CD4-positive, alpha-beta T cell (primary cell): ENCODE measurements at regions not wholly inside any gene's neighbourhood (a gene's known extent, or its start where the extent isn't known, plus 50 kb on each side); places are given as distances from the start of the nearest gene placed in this dataset.
"Not testable (repeated sequence)": the region's sequence is repeated elsewhere in the genome, so short reads cannot be mapped to it uniquely, and the experiment has no call there.

Source experiments
- ATAC-seq: fragments of 200-7000 bp; cut with Tn5 transposase; one replicate; pipeline ENCODE4 v1.10.0; 2022; ENCODE audit warnings: mild to moderate bottlenecking; ENCODE audit not compliant: poor library complexity
- CTCF ChIA-PET: fragments of 350-600 bp; sonication (Branson Sonifier 250); formaldehyde crosslinking; loops from one replicate; lab custom pipeline; 2021; ENCODE audit warnings: antibody characterized with exemption, inconsistent platforms; lab: Charles Lee
- POLR2A ChIA-PET: fragments of 350-600 bp; sonication (Branson Sonifier 250); formaldehyde crosslinking; loops from one replicate; lab custom pipeline; 2021; ENCODE audit warnings: antibody characterized with exemption, inconsistent platforms; lab: Charles Lee
- DNase-seq, 14 experiments: peaks; one replicate each; pipeline ENCODE4 v3.0.0-alpha.2; 2013 to 2020; ENCODE audit warnings: mixed read lengths in 2 of 14
- H3K27ac ChIP-seq, 2 donors: one replicate each; pipeline versions ENCODE4 v1.5.1 to v1.7.0; 2013; ENCODE audit warnings: low read length in 2 of 2, low read depth in 1 of 2, mild to moderate bottlenecking in 1 of 2
- H3K27me3 ChIP-seq, 2 experiments: 1 replicate in 1 of 2; 2 replicates in 1 of 2; pipeline versions ENCODE4 v1.6.1 to v1.7.0; 2013; ENCODE audit warnings: low read length in 2 of 2, control low read depth in 1 of 2, mild to moderate bottlenecking in 1 of 2, moderate library complexity in 1 of 2; ENCODE audit not compliant: insufficient read depth in 2 of 2, control insufficient read depth in 1 of 2
- H3K36me3 ChIP-seq: one replicate; pipeline ENCODE4 v1.6.1; 2013; ENCODE audit warnings: low read length, control low read depth; ENCODE audit not compliant: insufficient read depth
- H3K4me1 ChIP-seq: one replicate; pipeline ENCODE4 v1.6.1; 2013; ENCODE audit warnings: low read length, control low read depth; ENCODE audit not compliant: insufficient read depth
- H3K4me3 ChIP-seq: one replicate; pipeline ENCODE4 v1.5.1; 2013; ENCODE audit warnings: mild to moderate bottlenecking, low read length, moderate library complexity
- H3K9me3 ChIP-seq, 2 experiments: 1 replicate in 1 of 2; 2 replicates in 1 of 2; pipeline versions ENCODE4 v1.6.1 to v1.7.0; 2013; ENCODE audit warnings: low read length in 2 of 2, mild to moderate bottlenecking in 2 of 2, control low read depth in 1 of 2, moderate library complexity in 1 of 2; ENCODE audit not compliant: control insufficient read depth in 1 of 2, insufficient read depth in 1 of 2
- H3K27ac Mint-ChIP-seq: one replicate; pipeline ENCODE4 v1.8.0; 2020; ENCODE audit warnings: mixed read lengths
- H3K27me3 Mint-ChIP-seq: one replicate; pipeline ENCODE4 v1.8.0; 2021; ENCODE audit warnings: mixed read lengths
- H3K36me3 Mint-ChIP-seq: one replicate; pipeline ENCODE4 v1.8.0; 2021; ENCODE audit warnings: low read depth, mixed read lengths
- H3K4me1 Mint-ChIP-seq: one replicate; pipeline ENCODE4 v1.8.0; 2021; ENCODE audit warnings: low read depth, mixed read lengths
- H3K4me3 Mint-ChIP-seq: one replicate; pipeline ENCODE4 v1.8.0; 2020; ENCODE audit warnings: mild to moderate bottlenecking, mixed read lengths
- H3K9me3 Mint-ChIP-seq: one replicate; pipeline ENCODE4 v1.8.0; 2020; ENCODE audit warnings: mixed read lengths
- CTCF ChIP-seq: fragments of 200-600 bp; IDR thresholded peaks from one replicate; pipeline ENCODE4 v1.8.0; 2022; ENCODE audit warnings: antibody characterized with exemption, mild to moderate bottlenecking
- intact Hi-C, 2 experiments: fragments of 100-400 bp; cut with DNase I in 1 of 2; cut with micrococcal nuclease in 1 of 2; formaldehyde crosslinking; loops; one replicate each; pipeline versions ENCODE4 v1.15.1 to v1.9.0; 2023 to 2025; cut with DNase I, micrococcal nuclease

- Mint-ChIP-seq H3K4me3 (no peak overlapping the region), H3K9me3 (peaks cover 16% of the 10 kb centered on the region), H3K4me1 (no peaks in the 10 kb centered on the region), H3K27me3 (no peaks in the 10 kb centered on the region), H3K27ac (no peak overlapping the region), H3K36me3 (no peaks in the 10 kb centered on the region)
- Histone ChIP-seq H3K4me3 (no peak overlapping the region), H3K27ac (no peak overlapping the region), H3K4me1 (no peaks in the 10 kb centered on the region), H3K36me3 (no peaks in the 10 kb centered on the region), H3K9me3 (peaks cover 0 to 5% of the 10 kb centered on the region in 2 experiments), H3K27me3 (no peaks in the 10 kb centered on the region)
- ChIA-PET POLR2A (no interaction called here), CTCF (no interaction called here)
- intact Hi-C loops: no loop called here
- ATAC-seq (no peak), DNase-seq (no peak)
- TF ChIP-seq CTCF: no peak
Observed at GRCh38 chr10:65090991-65091390, 1569.8 kb downstream of the REEP3 start.

DNA sequence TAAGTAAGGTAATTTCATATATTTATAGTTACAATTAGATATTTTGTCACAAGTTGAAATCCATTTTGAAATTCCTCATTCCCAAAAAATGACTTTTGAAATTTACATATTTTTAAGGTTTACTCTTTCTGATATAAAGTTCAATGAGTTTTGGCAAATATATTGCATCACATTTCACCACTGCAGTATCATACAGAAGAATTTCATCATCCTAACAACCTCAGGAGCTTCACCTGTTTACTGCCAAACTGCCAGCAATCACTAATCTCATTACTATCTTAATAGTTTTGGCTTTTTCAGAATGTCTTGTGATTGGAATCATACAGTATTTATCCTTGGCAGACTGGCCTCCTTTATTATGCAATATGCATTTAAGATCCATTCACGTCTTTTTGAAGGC is 1578.9 kb downstream of the REEP3 start:
- ChIA-PET CTCF (no interaction called here), POLR2A (no interaction called here)
- no peak overlapping the region for H3K4me3 ChIP-seq
- no peaks in the 10 kb centered on the region for H3K27me3 ChIP-seq
- no peak overlapping the region for H3K27ac Mint-ChIP-seq
- intact Hi-C loops: no loop called here
- DNase-seq (no peak), ATAC-seq (no peak)
- no peaks in the 10 kb centered on the region for H3K4me1 Mint-ChIP-seq
- no peaks in the 10 kb centered on the region for H3K36me3 Mint-ChIP-seq
- H3K9me3 ChIP-seq: peaks cover 0 to 7% of the 10 kb centered on the region in 2 experiments
- peaks cover 5% of the 10 kb centered on the region for H3K9me3 Mint-ChIP-seq
- no peaks in the 10 kb centered on the region for H3K4me1 ChIP-seq
- H3K36me3 ChIP-seq: no peaks in the 10 kb centered on the region
- no peak for TF ChIP-seq CTCF
- no peak overlapping the region for H3K27ac ChIP-seq
- no peak overlapping the region for H3K4me3 Mint-ChIP-seq
- H3K27me3 Mint-ChIP-seq: no peaks in the 10 kb centered on the region

DNA sequence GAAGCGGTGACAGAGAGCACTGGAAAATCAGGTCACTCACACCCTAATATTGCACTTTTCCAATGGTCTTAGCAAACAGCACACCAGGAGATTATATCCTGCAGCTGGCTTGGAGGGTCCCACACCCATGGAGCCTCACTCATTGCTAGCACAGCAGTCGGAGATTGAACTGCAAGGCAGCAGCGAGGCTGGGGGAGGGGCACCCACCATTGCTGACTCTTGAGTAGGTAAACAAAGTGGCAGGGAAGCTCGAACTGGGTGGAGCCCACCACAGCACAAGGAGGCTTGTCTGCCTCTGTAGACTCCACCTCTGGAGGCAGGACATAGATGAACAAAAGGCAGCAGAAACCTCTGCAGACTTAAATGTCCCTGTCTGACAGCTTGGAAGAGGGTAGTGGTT is 1579.7 kb downstream of the REEP3 start:
- intact Hi-C loops, H3K9me3 Mint-ChIP-seq, H3K27me3 ChIP-seq, H3K4me1 Mint-ChIP-seq, H3K36me3 Mint-ChIP-seq, DNase-seq, ATAC-seq, H3K4me3 ChIP-seq, CTCF ChIA-PET, H3K27ac ChIP-seq, H3K4me1 ChIP-seq, POLR2A ChIA-PET, H3K36me3 ChIP-seq, H3K9me3 ChIP-seq, H3K4me3 Mint-ChIP-seq, H3K27ac Mint-ChIP-seq, H3K27me3 Mint-ChIP-seq: not testable (repeated sequence)

GRCh38 chr10:65110009-65110408 is 1588.8 kb downstream of the REEP3 start:
- POLR2A ChIA-PET: no interaction called here
- intact Hi-C loops: no loop called here
- H3K36me3 Mint-ChIP-seq: no peaks in the 10 kb centered on the region
- H3K9me3 Mint-ChIP-seq: peaks cover 6% of the 10 kb centered on the region
- no peak overlapping the region for H3K27ac Mint-ChIP-seq
- H3K4me3 Mint-ChIP-seq: no peak overlapping the region
- H3K36me3 ChIP-seq: no peaks in the 10 kb centered on the region
- TF ChIP-seq CTCF: no peak
- H3K4me3 ChIP-seq: no peak overlapping the region
- no peaks in the 10 kb centered on the region for H3K27me3 Mint-ChIP-seq
- ATAC-seq (no peak), DNase-seq (no peak)
- CTCF ChIA-PET: no interaction called here
- no peaks in the 10 kb centered on the region for H3K4me1 Mint-ChIP-seq
- H3K27ac ChIP-seq: no peak overlapping the region
- peaks cover 0 to 3% of the 10 kb centered on the region in 2 experiments for H3K9me3 ChIP-seq
- H3K27me3 ChIP-seq: no peaks in the 10 kb centered on the region
- H3K4me1 ChIP-seq: no peaks in the 10 kb centered on the region

DNA sequence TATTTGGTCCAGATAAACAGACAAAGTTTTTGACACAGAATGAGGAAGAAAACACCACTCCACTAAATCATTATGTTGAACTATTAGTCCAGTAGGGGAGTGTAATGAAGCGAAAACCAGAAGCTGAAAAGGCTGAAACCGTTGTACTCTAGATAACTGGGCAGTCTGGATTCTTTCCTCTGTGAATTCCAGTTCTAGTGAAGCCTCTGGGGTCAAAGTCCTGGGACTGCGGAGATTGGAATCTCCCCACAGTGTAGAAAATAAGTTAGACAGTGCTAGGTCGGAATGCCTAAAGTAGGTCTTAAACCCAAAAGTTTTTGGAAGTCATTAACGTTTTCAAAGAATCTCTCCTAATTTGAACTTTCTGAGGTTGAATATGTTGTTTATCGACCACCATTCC is 1589.9 kb downstream of the REEP3 start:
- DNase-seq, POLR2A ChIA-PET, intact Hi-C loops, CTCF ChIA-PET, H3K4me3 ChIP-seq, H3K4me3 Mint-ChIP-seq, ATAC-seq, H3K27me3 ChIP-seq, H3K4me1 Mint-ChIP-seq, H3K27me3 Mint-ChIP-seq, H3K27ac Mint-ChIP-seq, H3K27ac ChIP-seq, H3K9me3 ChIP-seq, H3K9me3 Mint-ChIP-seq, H3K36me3 Mint-ChIP-seq, H3K36me3 ChIP-seq, H3K4me1 ChIP-seq: not testable (repeated sequence)
